Endothelial cell (in vitro differentiated cells): ENCODE measurements at regions not wholly inside any gene's neighbourhood (a gene's known extent, or its start where the extent isn't known, plus 50 kb on each side); places are given as distances from the start of the nearest gene placed in this dataset.

Source experiments
- DNase-seq: peaks from one replicate; pipeline ENCODE4 v3.0.0; 2021; ENCODE audit warnings: low spot score
- H3K27ac Mint-ChIP-seq: one replicate; pipeline ENCODE4 v1.8.0; 2021; ENCODE audit warnings: mixed read lengths, inconsistent platforms; ENCODE audit not compliant: unreplicated experiment
- H3K27me3 Mint-ChIP-seq: one replicate; pipeline ENCODE4 v1.8.0; 2021; ENCODE audit warnings: mild to moderate bottlenecking, moderate library complexity, mixed read lengths, inconsistent platforms; ENCODE audit not compliant: unreplicated experiment
- H3K36me3 Mint-ChIP-seq: one replicate; pipeline ENCODE4 v1.8.0; 2021; ENCODE audit warnings: mild to moderate bottlenecking, low read depth, mixed read lengths, inconsistent platforms; ENCODE audit not compliant: unreplicated experiment
- H3K4me1 Mint-ChIP-seq: one replicate; pipeline ENCODE4 v1.8.0; 2021; ENCODE audit warnings: mild to moderate bottlenecking, mixed read lengths, inconsistent platforms; ENCODE audit not compliant: unreplicated experiment
- H3K4me3 Mint-ChIP-seq: one replicate; pipeline ENCODE4 v1.8.0; 2021; ENCODE audit warnings: mild to moderate bottlenecking, mixed read lengths, inconsistent platforms; ENCODE audit not compliant: unreplicated experiment
- H3K9me3 Mint-ChIP-seq: one replicate; pipeline ENCODE4 v1.8.0; 2021; ENCODE audit warnings: mixed read lengths, inconsistent platforms; ENCODE audit not compliant: unreplicated experiment
- TF ChIP-seq, protein P1 (sequence below): fragments of 200-600 bp; sonication (generic); IDR thresholded peaks from one replicate; pipeline ENCODE4 v1.5.0; 2021; ENCODE audit warnings: antibody characterized with exemption; ENCODE audit not compliant: unreplicated experiment

DNA sequence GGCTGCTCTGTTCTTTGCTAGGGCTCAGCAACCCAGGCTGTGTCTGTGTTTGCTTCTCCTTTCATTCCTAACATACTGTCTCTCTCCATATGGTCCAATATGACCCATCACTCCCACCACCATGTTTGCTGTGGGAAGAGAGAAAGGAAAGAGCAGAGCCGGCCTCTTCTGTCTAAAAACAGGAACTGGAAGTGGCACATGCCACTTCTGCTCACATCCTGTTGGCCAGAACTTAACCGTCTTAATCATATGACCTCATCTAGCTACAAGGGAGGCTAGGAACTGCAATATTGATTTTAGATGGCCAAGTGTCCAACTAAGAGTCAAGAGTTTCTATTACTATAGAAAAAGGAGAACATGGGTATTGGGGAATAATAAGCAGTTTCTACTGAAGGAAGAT is 212.5 kb upstream of the CHD6 start:
- Mint-ChIP-seq H3K9me3 (peaks cover 10% of the 10 kb centered on the region), H3K27ac (no peak overlapping the region), H3K27me3 (no peaks in the 10 kb centered on the region), H3K4me1 (peaks cover 2% of the 10 kb centered on the region), H3K4me3 (no peak overlapping the region), H3K36me3 (no peaks in the 10 kb centered on the region)
- TF ChIP-seq, protein P1, sequence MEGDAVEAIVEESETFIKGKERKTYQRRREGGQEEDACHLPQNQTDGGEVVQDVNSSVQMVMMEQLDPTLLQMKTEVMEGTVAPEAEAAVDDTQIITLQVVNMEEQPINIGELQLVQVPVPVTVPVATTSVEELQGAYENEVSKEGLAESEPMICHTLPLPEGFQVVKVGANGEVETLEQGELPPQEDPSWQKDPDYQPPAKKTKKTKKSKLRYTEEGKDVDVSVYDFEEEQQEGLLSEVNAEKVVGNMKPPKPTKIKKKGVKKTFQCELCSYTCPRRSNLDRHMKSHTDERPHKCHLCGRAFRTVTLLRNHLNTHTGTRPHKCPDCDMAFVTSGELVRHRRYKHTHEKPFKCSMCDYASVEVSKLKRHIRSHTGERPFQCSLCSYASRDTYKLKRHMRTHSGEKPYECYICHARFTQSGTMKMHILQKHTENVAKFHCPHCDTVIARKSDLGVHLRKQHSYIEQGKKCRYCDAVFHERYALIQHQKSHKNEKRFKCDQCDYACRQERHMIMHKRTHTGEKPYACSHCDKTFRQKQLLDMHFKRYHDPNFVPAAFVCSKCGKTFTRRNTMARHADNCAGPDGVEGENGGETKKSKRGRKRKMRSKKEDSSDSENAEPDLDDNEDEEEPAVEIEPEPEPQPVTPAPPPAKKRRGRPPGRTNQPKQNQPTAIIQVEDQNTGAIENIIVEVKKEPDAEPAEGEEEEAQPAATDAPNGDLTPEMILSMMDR = no peak
- DNase-seq = no peak

DNA sequence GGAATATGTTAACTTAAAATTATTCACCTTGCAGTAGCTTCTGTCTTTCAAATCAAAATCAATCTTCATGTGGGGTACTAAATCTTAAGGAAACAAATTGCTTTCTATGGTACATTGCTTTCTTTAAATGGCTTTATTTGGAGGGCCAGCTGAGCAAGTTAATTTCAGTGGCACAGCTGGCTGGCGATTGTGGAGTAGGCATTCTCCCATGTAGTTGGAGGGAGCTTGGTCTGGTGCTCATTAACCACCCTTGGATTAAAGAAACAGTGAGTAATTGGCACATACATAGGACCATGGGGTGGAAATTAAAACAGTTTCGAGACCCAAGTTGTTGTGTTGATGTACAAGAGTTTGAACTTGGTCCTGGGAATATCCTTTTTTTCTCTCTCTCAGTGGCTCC is 201.3 kb upstream of the CHD6 start:
- Mint-ChIP-seq H3K4me3 (no peak overlapping the region), H3K4me1 (no peaks in the 10 kb centered on the region), H3K27me3 (peaks cover 3% of the 10 kb centered on the region), H3K36me3 (no peaks in the 10 kb centered on the region), H3K9me3 (peaks cover 15% of the 10 kb centered on the region), H3K27ac (no peak overlapping the region)
- TF ChIP-seq, protein P1 = no peak
- no peak for DNase-seq

DNA sequence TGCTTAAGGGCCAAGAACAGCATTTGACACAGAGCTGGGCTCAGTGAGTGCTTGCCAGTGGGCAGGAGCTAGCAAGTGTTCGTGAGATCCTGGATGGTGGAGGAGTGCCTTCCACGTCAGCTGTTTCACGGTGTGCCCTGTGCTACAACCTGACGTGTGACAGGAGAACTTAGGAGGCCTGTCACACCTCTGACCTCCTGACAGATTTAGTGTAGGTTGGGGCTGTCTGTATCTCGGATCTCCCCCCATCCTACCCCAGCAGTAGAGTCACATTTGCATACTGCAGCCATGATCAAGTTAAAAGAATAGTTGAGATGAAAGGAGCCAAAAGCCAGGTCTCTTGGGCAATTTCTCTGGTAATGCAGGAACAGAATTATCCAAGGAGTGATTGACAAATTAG is 200.8 kb upstream of the CHD6 start:
- Mint-ChIP-seq H3K27ac (no peak overlapping the region), H3K4me3 (no peak overlapping the region), H3K9me3 (peaks cover 15% of the 10 kb centered on the region), H3K27me3 (peaks cover 3% of the 10 kb centered on the region), H3K4me1 (no peaks in the 10 kb centered on the region), H3K36me3 (no peaks in the 10 kb centered on the region)
- TF ChIP-seq, protein P1 = no peak
- no peak for DNase-seq

DNA sequence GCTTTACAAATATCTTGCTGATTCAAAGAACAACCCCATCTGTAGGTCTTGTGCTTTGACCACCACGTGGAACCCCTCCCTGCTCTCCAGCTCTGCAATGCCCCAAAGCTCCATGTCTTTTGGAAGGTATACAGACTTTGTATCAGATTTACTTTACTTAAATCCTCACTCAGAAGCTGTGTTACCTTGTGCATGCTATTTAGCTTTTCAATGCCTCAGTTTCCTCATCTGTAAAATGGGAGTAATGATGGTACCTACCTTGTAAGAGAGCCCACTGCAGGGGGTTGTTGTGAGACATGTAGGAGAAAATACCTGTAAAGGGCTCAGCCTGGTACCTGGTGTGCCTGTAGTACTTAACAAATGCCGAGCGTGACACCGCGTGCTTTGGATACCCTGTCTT is 200.2 kb upstream of the CHD6 start:
- no peak overlapping the region for H3K27ac Mint-ChIP-seq
- no peaks in the 10 kb centered on the region for H3K36me3 Mint-ChIP-seq
- H3K4me3 Mint-ChIP-seq = no peak overlapping the region
- H3K9me3 Mint-ChIP-seq = peaks cover 11% of the 10 kb centered on the region
- peaks cover 3% of the 10 kb centered on the region for H3K27me3 Mint-ChIP-seq
- TF ChIP-seq, protein P1 = no peak
- H3K4me1 Mint-ChIP-seq = no peaks in the 10 kb centered on the region
- DNase-seq = no peak

DNA sequence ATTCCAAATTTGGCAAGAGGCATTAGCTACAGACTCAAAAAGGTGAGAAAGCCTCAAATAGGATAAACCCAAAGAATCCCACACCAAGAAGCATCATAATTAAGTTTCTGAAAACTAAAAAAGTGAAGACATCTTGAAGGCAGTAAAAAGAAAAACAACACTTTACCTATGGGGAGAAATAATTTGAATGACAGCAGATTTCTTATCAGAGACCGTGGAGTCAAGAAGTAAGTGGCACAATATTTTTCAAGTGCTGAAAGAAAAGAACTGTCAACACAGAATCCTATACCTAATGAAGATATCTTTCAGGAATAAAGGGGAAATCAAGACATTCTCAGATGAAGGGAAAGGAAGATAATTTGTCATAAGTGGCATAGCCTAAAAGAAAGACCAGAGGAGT is 193.3 kb upstream of the CHD6 start:
- H3K36me3 Mint-ChIP-seq = no peaks in the 10 kb centered on the region
- TF ChIP-seq, protein P1 = no peak
- H3K27ac Mint-ChIP-seq = no peak overlapping the region
- H3K27me3 Mint-ChIP-seq = peaks cover 3% of the 10 kb centered on the region
- H3K4me1 Mint-ChIP-seq = no peaks in the 10 kb centered on the region
- peaks cover 12% of the 10 kb centered on the region for H3K9me3 Mint-ChIP-seq
- H3K4me3 Mint-ChIP-seq = no peak overlapping the region
- DNase-seq = no peak
